Inflammatory macrophage treated with lipopolysaccharide for 4 hours (primary cell): ENCODE measurements at regions not wholly inside any gene's neighbourhood (a gene's known extent, or its start where the extent isn't known, plus 50 kb on each side); places are given as distances from the start of the nearest gene placed in this dataset.
"Not testable (repeated sequence)": the region's sequence is repeated elsewhere in the genome, so short reads cannot be mapped to it uniquely, and the experiment has no call there.

ENCODE experiments used
- DNase-seq: peaks from one replicate; pipeline ENCODE4 v3.0.0-alpha.2; 2020

GRCh38 chr13:30054546-30054945, 204.1 kb upstream of the UBL3 start:
- DNase-seq: not testable (repeated sequence)

GRCh38 chr13:30053939-30054338, 203.5 kb upstream of the UBL3 start:
- DNase-seq: no peak

GRCh38 chr13:30052120-30052519, 201.7 kb upstream of the UBL3 start:
- no peak for DNase-seq

DNA sequence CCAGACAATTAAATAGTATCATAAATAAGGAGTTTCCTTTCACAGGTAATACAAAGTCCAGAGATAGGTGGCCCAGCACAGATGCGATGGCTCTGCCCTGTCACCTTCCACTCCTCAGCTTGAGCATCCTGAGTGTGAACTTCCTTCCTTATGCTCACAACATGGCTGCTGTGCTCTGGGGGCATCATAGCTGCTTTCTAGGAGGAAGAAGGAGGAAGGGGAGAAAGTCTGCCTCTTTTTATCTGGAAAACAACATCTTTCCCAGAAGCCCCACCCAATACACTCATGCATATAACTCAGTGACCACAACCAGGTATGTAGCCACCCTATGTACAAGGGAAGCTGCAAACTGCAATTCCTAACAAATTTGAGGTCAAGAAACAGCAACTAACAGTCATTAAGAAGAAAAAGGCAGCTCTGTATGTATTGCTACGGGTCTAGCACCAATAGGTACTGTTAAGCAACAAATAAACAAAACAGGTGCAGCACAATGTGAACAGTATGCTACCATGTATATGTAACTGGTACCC, 201.2 kb upstream of the UBL3 start:
- DNase-seq: no peak

GRCh38 chr13:30049692-30050091, 199.3 kb upstream of the UBL3 start:
- DNase-seq: no peak

DNA sequence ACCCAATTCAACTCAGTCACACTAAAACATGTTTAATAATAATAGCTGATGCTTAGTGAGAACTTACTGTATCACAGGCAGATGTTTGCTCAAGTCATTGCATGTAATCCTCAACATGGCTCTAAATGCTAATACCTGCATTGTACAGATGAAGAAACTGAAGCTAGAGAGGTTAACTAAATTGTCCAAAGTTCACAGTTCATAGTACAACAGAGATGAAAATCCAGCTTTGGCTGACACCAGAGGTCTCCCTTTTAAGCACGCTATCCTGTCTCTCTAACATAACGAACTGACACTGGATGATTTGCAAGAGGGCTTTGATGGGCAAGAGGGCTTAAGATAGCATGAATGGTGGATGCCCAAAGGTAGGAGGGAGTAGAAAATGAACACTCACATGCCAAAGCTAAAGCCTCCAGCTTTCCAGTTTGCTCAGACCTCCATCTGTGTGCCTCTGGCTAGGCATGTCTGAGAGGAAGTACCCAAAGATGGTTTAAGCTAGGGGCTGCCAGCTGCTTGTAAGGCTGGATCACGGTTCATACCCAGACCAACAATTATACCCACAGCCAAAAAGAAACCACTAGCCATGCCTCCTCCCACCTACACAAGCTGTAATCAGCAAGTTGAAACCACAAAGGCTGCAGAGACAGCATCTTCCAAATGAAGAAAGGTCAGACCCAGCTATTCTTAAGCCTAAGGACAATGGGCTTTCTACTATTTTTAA, 196.9 kb upstream of the UBL3 start:
- no peak for DNase-seq

DNA sequence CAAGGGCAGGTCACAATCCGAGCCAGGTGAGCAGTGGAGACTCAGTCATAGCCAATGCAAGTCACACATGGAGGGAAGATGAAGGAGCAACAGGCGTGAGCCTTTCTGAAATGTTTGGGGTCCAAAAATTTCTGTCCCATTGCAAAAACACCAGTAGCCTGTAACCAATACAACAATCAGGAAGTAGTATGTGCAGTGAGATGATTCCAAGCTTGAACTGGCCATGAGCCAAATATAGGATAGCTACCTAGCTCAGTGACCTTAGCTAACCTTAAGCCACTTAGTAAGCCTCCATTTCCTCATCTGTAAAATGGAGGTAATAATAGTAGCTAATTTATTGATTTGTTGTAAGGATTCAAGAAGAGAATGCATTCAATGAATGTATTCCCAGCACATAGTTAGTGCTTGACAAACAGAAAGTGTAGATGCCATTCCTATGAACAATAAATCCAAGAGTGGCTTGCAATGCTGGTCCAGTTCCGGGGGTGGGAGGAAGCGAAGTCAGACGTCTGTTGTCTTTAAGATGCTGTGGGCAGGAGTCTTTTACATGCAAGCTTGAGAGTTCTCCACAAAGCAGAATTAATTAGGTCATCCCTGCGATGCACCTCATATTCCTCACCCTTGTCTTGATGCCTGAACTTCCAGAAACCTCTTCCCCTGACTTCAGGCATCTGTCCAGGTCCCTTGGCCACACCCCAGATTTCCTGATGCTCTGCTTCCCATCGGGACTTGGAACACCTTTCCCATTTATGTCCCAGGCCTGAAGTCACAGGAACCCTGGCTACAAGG, 195.7 kb upstream of the UBL3 start:
- no peak for DNase-seq

- DNase-seq: no peak
Measured at GRCh38 chr13:30044932-30045331, 194.5 kb upstream of the UBL3 start.

GRCh38 chr13:30043631-30043925, 193.2 kb upstream of the UBL3 start:
- DNase-seq: no peak

- no peak for DNase-seq
Measured at GRCh38 chr13:30042891-30043630, 192.6 kb upstream of the UBL3 start.

- DNase-seq: no peak
Measured at GRCh38 chr13:30042272-30042671, 191.9 kb upstream of the UBL3 start.

GRCh38 chr13:30039511-30039911, 189.1 kb upstream of the UBL3 start:
- no peak for DNase-seq

DNA sequence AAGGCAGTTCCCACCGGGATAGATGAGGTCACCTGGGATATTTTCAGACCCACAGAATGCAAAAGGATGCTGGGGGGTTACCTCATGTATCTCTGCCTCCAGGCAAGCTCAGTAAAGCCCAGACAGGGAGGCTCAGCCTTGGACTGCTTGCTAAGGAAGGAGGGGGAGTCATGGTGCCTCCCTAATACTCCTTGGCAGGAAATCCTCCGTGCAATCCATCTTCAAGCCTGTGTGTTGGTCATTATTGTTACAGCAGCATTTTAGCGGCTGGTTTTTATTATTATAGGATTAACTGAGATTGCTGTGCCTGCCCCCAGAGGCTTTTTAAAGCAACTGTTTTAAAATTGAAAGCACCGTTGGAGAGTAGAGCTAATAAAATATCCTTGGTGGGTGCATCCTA, 188.5 kb upstream of the UBL3 start:
- DNase-seq: no peak

DNA sequence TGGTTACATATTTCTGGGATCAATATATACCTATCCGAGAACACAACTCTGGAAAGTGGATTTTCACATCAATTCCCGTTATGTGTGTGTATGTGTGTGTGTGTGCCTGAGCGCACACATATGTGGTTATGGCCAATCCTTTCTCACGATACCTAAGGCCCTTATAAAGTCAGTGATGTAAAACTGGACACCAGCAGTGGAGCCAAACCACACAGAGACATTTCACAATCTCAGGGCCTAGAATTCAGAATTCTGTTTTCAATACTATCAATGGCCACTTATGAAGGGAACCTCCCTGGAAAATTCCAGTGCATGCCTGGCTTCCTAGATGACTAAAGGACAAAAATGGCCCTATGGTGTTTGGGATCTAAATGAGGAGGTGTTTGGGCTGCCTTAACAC, 187.3 kb upstream of the UBL3 start:
- DNase-seq: no peak

DNA sequence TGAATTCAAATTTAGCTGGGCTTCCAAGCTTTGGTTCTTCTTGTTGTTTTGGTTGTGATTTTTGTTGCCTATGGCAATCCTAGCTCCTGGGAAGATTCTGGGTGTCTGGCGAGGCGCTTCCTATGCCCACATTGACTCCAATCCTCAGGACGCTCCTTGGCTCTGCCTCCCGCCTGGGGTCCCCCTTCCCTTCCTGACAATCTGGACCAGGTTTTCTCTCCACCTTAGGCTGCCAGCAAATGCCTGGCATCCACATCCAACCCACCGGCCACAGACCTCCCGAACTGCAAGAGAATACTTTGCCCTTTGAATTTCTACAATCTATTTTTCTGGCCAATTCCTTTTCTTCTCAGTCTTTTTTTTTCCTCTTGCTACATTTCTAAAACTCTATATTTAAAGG, 186.9 kb upstream of the UBL3 start:
- DNase-seq: no peak

GRCh38 chr13:30034458-30034795, 184.0 kb upstream of the UBL3 start:
- DNase-seq: no peak

GRCh38 chr13:30033681-30034457, 183.5 kb upstream of the UBL3 start:
- no peak for DNase-seq

- DNase-seq: no peak
Measured at GRCh38 chr13:30032263-30032662, 181.8 kb upstream of the UBL3 start.

GRCh38 chr13:30031488-30031887, 181.1 kb upstream of the UBL3 start:
- no peak for DNase-seq

DNA sequence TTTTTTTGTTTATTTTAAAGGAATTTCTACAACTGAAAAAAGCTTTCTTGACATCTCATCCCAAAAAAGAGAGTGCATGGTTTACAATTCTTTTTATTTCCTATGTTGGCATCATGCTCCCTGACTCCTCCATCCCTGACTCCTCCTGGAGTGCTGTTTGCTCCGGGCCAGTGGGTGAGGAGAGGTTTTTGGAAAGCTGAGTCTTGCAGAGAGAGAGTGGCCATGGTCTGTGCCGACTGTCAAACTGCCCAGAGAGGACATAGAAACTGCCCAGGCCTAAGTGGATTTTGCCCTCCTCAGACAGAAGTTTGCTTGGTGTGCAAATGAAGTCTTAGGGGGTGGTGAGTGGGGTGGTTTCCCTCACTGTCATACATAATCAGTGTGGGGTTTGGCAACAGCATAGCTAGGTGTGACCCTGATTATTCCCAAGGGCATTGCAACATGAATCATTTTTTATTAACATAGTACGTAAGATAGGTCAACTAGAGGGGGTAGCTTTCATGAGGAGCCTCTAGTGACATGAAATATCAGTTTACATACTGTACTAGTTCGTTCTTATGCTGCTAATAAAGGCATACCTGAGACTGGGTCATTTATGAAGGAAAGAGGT, 179.8 kb upstream of the UBL3 start:
- no peak for DNase-seq

DNA sequence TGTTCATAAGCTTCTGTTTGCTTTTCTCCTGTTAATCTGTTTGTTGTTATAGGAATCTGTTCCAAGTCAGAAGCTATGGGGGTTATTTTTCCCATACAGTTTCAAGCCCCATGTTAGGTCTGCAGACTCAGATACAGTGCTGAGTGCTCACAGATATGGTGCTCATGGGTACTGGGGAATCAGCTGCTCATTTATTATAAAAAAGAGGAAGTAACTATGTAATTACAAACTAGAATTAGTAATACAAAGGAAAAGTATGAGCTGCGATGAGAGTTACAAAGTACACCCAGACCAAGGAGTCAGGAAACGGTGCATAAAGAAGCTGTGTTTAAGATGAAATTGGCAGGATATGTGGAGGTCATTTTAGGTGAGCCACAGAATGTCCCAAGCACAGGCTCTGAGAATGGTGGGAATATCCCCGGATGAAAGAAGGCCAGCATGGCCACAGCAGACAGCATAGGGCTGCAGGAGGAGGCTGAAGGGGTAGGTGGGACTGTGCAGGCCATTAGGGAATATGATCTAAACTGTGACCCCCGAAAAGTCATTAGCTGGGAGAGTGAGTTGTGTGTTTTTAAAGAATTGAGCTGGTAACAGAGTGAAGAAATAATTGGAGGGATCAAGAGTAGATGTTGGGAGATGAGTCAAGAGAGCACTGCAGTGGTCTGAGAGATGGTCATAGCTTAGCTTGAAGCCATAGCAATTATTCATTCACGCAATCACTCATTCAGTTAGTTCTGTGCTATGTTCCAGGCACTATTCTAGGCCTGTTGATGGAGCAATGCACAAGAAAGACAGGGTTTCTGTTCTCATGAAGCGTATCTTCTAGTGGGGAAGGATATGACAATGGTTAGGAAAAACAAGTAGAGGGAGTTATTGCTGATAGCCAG, 177.4 kb upstream of the UBL3 start:
- peak; percentile 8 for DNase-seq

GRCh38 chr13:30026909-30027308, 176.5 kb upstream of the UBL3 start:
- no peak for DNase-seq
